ENCODE measurements at regions not wholly inside any gene's neighbourhood (a gene's known extent, or its start where the extent isn't known, plus 50 kb on each side); places are given as distances from the start of the nearest gene placed in this dataset.

- Histone ChIP-seq H3K36me3 (no peaks in the 10 kb centered on the region), H3K27ac (no peak overlapping the region), H3K4me1 (peaks cover 0 to 6% (median under 1%) of the 10 kb centered on the region in 4 donors), H3K4me3 (no peak overlapping the region), H3K27me3 (no peaks in the 10 kb centered on the region), H3K9me3 (peaks cover 0 to 5% (median 2%) of the 10 kb centered on the region in 4 donors)
- TF ChIP-seq POLR2A (IDR thresholded peaks at IDR 0.05) (no peak), CTCF (IDR thresholded peaks at IDR 0.05) (no peak)
- DNase-seq (no peak), ATAC-seq (no peak)
- WGBS (ENCODE audit: insufficient coverage, low coverage, low lambda C conversion rate, missing lambda C conversion rate) = 26% methylated on average over 11 of the region's 14 CpGs
- intact Hi-C loops (cut with DNase I) = no loop called here
Measured at GRCh38 chr9:129351058-129351641, 173.1 kb upstream of the IER5L start.

GRCh38 chr9:129350143-129350935 lies 172.3 kb upstream of the IER5L start:
- Histone ChIP-seq H3K9me3 (peaks cover 0 to 1% (median 0%) of the 10 kb centered on the region in 4 donors), H3K27ac (no peak overlapping the region), H3K4me3 (no peak overlapping the region), H3K4me1 (peaks cover 0 to 6% (median under 1%) of the 10 kb centered on the region in 4 donors), H3K36me3 (no peaks in the 10 kb centered on the region), H3K27me3 (no peaks in the 10 kb centered on the region)
- ATAC-seq = no peak
- DNase-seq = peak in 1 of 3 donors; percentile 45
- 40% methylated on average over 1 of the region's 25 CpGs for WGBS (ENCODE audit: insufficient coverage, low coverage, low lambda C conversion rate, missing lambda C conversion rate)
- intact Hi-C loops (cut with DNase I) = no loop called here
- TF ChIP-seq CTCF (IDR thresholded peaks at IDR 0.05) = no peak
- TF ChIP-seq POLR2A (IDR thresholded peaks at IDR 0.05) = no peak

- Histone ChIP-seq H3K9me3 (no peaks in the 10 kb centered on the region), H3K4me3 (no peak overlapping the region), H3K36me3 (no peaks in the 10 kb centered on the region), H3K27me3 (no peaks in the 10 kb centered on the region), H3K27ac (no peak overlapping the region), H3K4me1 (peaks cover 0 to 6% (median under 1%) of the 10 kb centered on the region in 4 donors)
- ATAC-seq = no peak
- intact Hi-C loops (cut with DNase I) = no loop called here
- TF ChIP-seq POLR2A (IDR thresholded peaks at IDR 0.05) (no peak), CTCF (IDR thresholded peaks at IDR 0.05) (no peak)
- peak in 1 of 3 donors; percentile 20 for DNase-seq
- 60% methylated on average over 1 of the region's 5 CpGs for WGBS (ENCODE audit: insufficient coverage, low coverage, low lambda C conversion rate, missing lambda C conversion rate)
Measured at GRCh38 chr9:129349665-129349947, 171.5 kb upstream of the IER5L start.

- Histone ChIP-seq H3K4me3 (no peak overlapping the region), H3K4me1 (peaks cover 0 to 10% (median under 1%) of the 10 kb centered on the region in 4 donors), H3K36me3 (no peaks in the 10 kb centered on the region), H3K9me3 (no peaks in the 10 kb centered on the region), H3K27ac (no peak overlapping the region), H3K27me3 (no peaks in the 10 kb centered on the region)
- 81% methylated on average over 5 of the region's 14 CpGs for WGBS (ENCODE audit: insufficient coverage, low coverage, low lambda C conversion rate, missing lambda C conversion rate)
- ATAC-seq (no peak), DNase-seq (peak in 1 of 3 donors; percentile 43)
- no peak for TF ChIP-seq CTCF (IDR thresholded peaks at IDR 0.05)
- TF ChIP-seq POLR2A (IDR thresholded peaks at IDR 0.05) = no peak
- intact Hi-C loops (cut with DNase I) = no loop called here
Measured at GRCh38 chr9:129348890-129349664, 171.0 kb upstream of the IER5L start.
